ENCODE measurements at regions not wholly inside any gene's neighbourhood (a gene's known extent, or its start where the extent isn't known, plus 50 kb on each side); places are given as distances from the start of the nearest gene placed in this dataset.

DNA sequence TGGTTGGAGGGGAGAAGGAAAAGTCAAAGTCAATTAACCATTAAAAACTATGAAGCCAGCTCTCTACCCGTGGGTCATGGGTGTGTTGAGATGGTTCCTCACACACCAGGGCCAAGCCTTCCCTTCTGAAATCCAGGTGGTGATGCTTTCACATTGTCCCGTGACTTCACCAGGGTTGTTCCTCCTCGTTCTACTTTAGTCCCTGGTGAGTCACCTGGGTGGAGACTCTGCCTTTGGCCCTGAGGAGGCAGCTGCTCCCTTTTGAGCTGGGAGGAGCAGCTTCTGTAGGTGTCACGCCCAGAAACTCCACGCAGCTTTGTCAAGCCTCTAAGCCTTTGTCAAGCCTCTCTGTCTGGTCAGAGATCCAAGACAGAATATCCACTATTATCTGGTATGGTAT, 348.3 kb downstream of the BMP4 start:
- H3K9ac ChIP-seq (ENCODE audit: low read depth in 2 of 2, low read length in 2 of 2): no peak overlapping the region
- TF ChIP-seq, protein P1, sequence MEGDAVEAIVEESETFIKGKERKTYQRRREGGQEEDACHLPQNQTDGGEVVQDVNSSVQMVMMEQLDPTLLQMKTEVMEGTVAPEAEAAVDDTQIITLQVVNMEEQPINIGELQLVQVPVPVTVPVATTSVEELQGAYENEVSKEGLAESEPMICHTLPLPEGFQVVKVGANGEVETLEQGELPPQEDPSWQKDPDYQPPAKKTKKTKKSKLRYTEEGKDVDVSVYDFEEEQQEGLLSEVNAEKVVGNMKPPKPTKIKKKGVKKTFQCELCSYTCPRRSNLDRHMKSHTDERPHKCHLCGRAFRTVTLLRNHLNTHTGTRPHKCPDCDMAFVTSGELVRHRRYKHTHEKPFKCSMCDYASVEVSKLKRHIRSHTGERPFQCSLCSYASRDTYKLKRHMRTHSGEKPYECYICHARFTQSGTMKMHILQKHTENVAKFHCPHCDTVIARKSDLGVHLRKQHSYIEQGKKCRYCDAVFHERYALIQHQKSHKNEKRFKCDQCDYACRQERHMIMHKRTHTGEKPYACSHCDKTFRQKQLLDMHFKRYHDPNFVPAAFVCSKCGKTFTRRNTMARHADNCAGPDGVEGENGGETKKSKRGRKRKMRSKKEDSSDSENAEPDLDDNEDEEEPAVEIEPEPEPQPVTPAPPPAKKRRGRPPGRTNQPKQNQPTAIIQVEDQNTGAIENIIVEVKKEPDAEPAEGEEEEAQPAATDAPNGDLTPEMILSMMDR (IDR thresholded peaks at IDR 0.05): no peak
- no peak overlapping the region for H3K27ac ChIP-seq
- no peaks in the 10 kb centered on the region for H3K36me3 ChIP-seq
- H3K4me1 ChIP-seq: no peaks in the 10 kb centered on the region
- H3K4me3 ChIP-seq: no peak overlapping the region
- peak; percentile 84 for DNase-seq
- no peaks in the 10 kb centered on the region for H3K27me3 ChIP-seq
- H3K9me3 ChIP-seq: no peaks in the 10 kb centered on the region
- intact Hi-C loops (cut with DNase I): no loop called here

DNA sequence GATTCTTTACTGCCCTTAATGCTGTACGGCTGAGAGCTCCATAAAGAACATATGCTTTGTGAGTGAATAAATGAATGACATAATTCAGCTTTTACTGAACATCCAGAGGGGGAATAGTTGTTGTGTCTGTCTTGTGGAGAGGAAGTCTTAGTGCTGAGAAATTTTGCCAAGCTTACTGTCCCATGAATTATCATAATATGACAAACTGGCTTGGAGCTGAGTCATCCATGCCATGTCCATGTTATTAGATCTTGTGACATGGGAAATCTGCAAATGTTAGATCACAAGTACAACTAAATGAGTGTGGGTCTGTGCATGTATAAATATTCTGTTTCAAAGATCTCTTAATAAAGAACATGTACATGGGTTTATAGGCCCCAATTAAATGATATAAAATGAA, 350.4 kb downstream of the BMP4 start:
- no peak overlapping the region for H3K4me3 ChIP-seq
- no peaks in the 10 kb centered on the region for H3K36me3 ChIP-seq
- H3K9ac ChIP-seq (ENCODE audit: low read depth in 2 of 2, low read length in 2 of 2): no peak overlapping the region
- no peaks in the 10 kb centered on the region for H3K9me3 ChIP-seq
- TF ChIP-seq, protein P1 (IDR thresholded peaks at IDR 0.05): no peak
- no peaks in the 10 kb centered on the region for H3K27me3 ChIP-seq
- H3K4me1 ChIP-seq: no peaks in the 10 kb centered on the region
- no peak overlapping the region for H3K27ac ChIP-seq
- intact Hi-C loops (cut with DNase I): no loop called here
- no peak for DNase-seq

DNA sequence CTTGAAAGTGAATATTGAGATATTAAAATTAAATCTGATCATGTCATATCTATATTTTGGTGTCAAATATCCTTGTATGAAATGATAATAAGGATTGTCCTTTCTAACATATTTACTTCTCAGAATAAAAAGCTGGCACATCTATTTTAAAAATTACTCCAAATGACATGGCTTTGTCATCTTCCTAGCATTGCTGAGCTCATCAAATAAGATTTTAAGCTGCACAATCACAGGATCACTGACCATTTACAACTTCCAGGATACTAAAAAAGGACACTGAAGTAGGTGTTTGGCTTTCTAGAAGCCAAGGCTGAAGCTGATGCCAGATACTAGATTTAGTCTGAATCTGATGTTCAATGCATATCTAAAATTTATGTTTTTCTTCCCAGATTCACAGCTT, 351.1 kb downstream of the BMP4 start:
- no peaks in the 10 kb centered on the region for H3K27me3 ChIP-seq
- H3K27ac ChIP-seq: no peak overlapping the region
- no peaks in the 10 kb centered on the region for H3K4me1 ChIP-seq
- TF ChIP-seq, protein P1 (IDR thresholded peaks at IDR 0.05): no peak
- no peak for DNase-seq
- no peak overlapping the region for H3K4me3 ChIP-seq
- no peaks in the 10 kb centered on the region for H3K36me3 ChIP-seq
- intact Hi-C loops (cut with DNase I): no loop called here
- H3K9me3 ChIP-seq: no peaks in the 10 kb centered on the region
- no peak overlapping the region for H3K9ac ChIP-seq (ENCODE audit: low read depth in 2 of 2, low read length in 2 of 2)

DNA sequence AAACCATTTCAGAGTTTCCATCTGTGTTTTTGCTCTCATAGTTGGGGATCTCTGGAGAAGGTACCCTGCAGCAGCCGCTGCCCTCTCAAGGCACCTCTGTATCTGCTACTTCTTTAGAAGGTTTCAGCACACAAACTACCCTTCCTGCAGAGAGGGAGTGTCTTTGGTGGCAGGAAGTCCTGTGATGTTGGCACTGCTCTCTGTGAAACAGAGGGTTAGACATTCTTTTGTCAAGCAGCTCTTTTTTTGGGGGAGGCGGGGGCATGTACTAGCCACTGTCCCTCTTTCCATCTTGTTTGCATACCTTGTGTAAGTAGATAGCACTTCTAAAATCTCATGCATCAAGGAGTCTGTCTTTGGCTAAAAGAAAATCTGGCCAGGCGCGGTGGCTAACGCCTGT, 352.6 kb downstream of the BMP4 start:
- Histone ChIP-seq H3K4me3 (no peak overlapping the region), H3K27me3 (no peaks in the 10 kb centered on the region), H3K9me3 (no peaks in the 10 kb centered on the region), H3K4me1 (no peaks in the 10 kb centered on the region), H3K36me3 (no peaks in the 10 kb centered on the region), H3K9ac (ENCODE audit: low read depth in 2 of 2, low read length in 2 of 2) (no peak overlapping the region), H3K27ac (no peak overlapping the region)
- DNase-seq: no peak
- TF ChIP-seq, protein P1 (IDR thresholded peaks at IDR 0.05): no peak
- intact Hi-C loops (cut with DNase I): no loop called here

DNA sequence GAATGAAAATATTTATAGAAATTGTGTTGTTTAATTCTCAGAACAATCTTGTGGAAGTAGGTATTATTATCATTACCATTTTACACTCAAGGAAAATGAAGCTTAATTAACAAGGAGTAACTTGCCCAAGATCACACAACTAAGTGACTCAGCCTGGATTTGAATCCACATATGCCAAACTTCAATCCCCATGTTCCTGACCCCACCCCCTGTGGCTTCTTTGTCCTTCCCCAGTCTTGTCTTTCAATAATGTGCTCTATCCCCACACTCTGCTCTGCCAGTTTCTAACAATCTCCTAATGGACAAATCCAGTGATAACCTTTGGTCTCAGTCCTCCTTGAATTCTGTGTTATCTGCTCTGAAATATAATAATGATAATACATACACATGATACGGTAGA, 355.2 kb downstream of the BMP4 start:
- Histone ChIP-seq H3K4me3 (no peak overlapping the region), H3K27ac (no peak overlapping the region), H3K9me3 (no peaks in the 10 kb centered on the region), H3K4me1 (no peaks in the 10 kb centered on the region), H3K9ac (ENCODE audit: low read depth in 2 of 2, low read length in 2 of 2) (no peak overlapping the region), H3K36me3 (no peaks in the 10 kb centered on the region), H3K27me3 (no peaks in the 10 kb centered on the region)
- intact Hi-C loops (cut with DNase I): no loop called here
- TF ChIP-seq, protein P1 (IDR thresholded peaks at IDR 0.05): no peak
- no peak for DNase-seq

All from colonic mucosa (tissue), 4 donors.